Brain microvascular endothelial cell (primary cell): ENCODE measurements at regions not wholly inside any gene's neighbourhood (a gene's known extent, or its start where the extent isn't known, plus 50 kb on each side); places are given as distances from the start of the nearest gene placed in this dataset.

Experiments used
- DNase-seq: peaks from one replicate; pipeline ENCODE4 v3.0.0-alpha.2; 2020
- H3K27ac ChIP-seq: fragments of 250-450 bp; sonication (Bioruptor Pico); 2 replicates; pipeline ENCODE4 v1.5.1; 2020; ENCODE audit warnings: mild to moderate bottlenecking, moderate library complexity
- H3K27me3 ChIP-seq: fragments of 250-450 bp; sonication (Bioruptor Pico); replicated peaks from 2 replicates; pipeline ENCODE4 v1.5.1; 2020; ENCODE audit warnings: mild to moderate bottlenecking
- H3K36me3 ChIP-seq: fragments of 250-450 bp; sonication (Bioruptor Pico); replicated peaks from 2 replicates; pipeline ENCODE4 v1.5.1; 2020; ENCODE audit warnings: mild to moderate bottlenecking
- H3K4me3 ChIP-seq: 2 replicates; pipeline ENCODE4 v1.5.1; 2011; ENCODE audit warnings: low read depth, mild to moderate bottlenecking, control low read depth, low read length, moderate library complexity
- CTCF ChIP-seq: IDR thresholded peaks from 2 replicates; pipeline ENCODE4 v1.5.1; 2011; ENCODE audit warnings: low read depth, mild to moderate bottlenecking, moderate library complexity, low read length, control low read depth, inconsistent platforms; ENCODE audit errors: missing control alignments
- in situ Hi-C: cut with HindIII; loops from 2 replicates; pipeline ENCODE4 v1.10.0; 2017; ENCODE audit warnings: low sequenced_read_pairs, low pct_ligation_motif_present

GRCh38 chr12:115691123-115691522, 586.4 kb downstream of the MED13L start:
- Histone ChIP-seq H3K27me3 (no peaks in the 10 kb centered on the region), H3K4me3 (no peak overlapping the region), H3K36me3 (no peaks in the 10 kb centered on the region), H3K27ac (no peak overlapping the region)
- DNase-seq = no peak
- no peak for TF ChIP-seq CTCF
- in situ Hi-C loops = no loop called here

GRCh38 chr12:115687094-115687493, 590.4 kb downstream of the MED13L start:
- Histone ChIP-seq H3K4me3 (no peak overlapping the region), H3K27me3 (no peaks in the 10 kb centered on the region), H3K27ac (no peak overlapping the region), H3K36me3 (no peaks in the 10 kb centered on the region)
- in situ Hi-C loops = no loop called here
- no peak for DNase-seq
- TF ChIP-seq CTCF = no peak

- Histone ChIP-seq H3K36me3 (no peaks in the 10 kb centered on the region), H3K4me3 (no peak overlapping the region), H3K27me3 (no peaks in the 10 kb centered on the region), H3K27ac (no peak overlapping the region)
- DNase-seq = no peak
- in situ Hi-C loops = no loop called here
- TF ChIP-seq CTCF = no peak
These were observed 594.2 kb downstream of the MED13L start for GRCh38 chr12:115683240-115683780.

GRCh38 chr12:115680967-115681366, 596.5 kb downstream of the MED13L start:
- H3K36me3 ChIP-seq = no peaks in the 10 kb centered on the region
- TF ChIP-seq CTCF = no peak
- no peaks in the 10 kb centered on the region for H3K27me3 ChIP-seq
- no peak for DNase-seq
- in situ Hi-C loops = no loop called here
- H3K27ac ChIP-seq = no peak overlapping the region
- H3K4me3 ChIP-seq = no peak overlapping the region

- Histone ChIP-seq H3K36me3 (no peaks in the 10 kb centered on the region), H3K4me3 (no peak overlapping the region), H3K27me3 (no peaks in the 10 kb centered on the region), H3K27ac (no peak overlapping the region)
- no peak for TF ChIP-seq CTCF
- DNase-seq = no peak
- in situ Hi-C loops = no loop called here
These were observed 604.9 kb downstream of the MED13L start for GRCh38 chr12:115672506-115673080.

GRCh38 chr12:115672086-115672485, 605.4 kb downstream of the MED13L start:
- Histone ChIP-seq H3K27ac (no peak overlapping the region), H3K27me3 (no peaks in the 10 kb centered on the region), H3K4me3 (no peak overlapping the region), H3K36me3 (no peaks in the 10 kb centered on the region)
- TF ChIP-seq CTCF = no peak
- no peak for DNase-seq
- in situ Hi-C loops = no loop called here
